WTC11 (cell line): ENCODE measurements at regions not wholly inside any gene's neighbourhood (a gene's known extent, or its start where the extent isn't known, plus 50 kb on each side); places are given as distances from the start of the nearest gene placed in this dataset.

ENCODE experiments used
- ATAC-seq: fragments of 200-7000 bp; cut with Tn5 transposase; 2 replicates; pipeline ENCODE4 v1.10.0; 2021; ENCODE audit warnings: mild to moderate bottlenecking, moderate library complexity
- CTCF ChIA-PET: fragments of 300-600 bp; sonication (Branson Sonifier 250); formaldehyde crosslinking; loops from one replicate; lab custom pipeline; 2021; ENCODE audit warnings: antibody characterized with exemption; lab: Charles Lee
- POLR2A ChIA-PET: fragments of 350-600 bp; sonication (Branson Sonifier 250); formaldehyde crosslinking; loops from one replicate; lab custom pipeline; 2021; ENCODE audit warnings: antibody characterized with exemption; lab: Charles Lee
- DNase-seq: peaks from one replicate; pipeline ENCODE4 v3.0.0; 2021; ENCODE audit warnings: low spot score
- H3K27ac Mint-ChIP-seq: 2 replicates; pipeline ENCODE4 v1.8.0; 2021; ENCODE audit warnings: mixed read lengths
- H3K27me3 Mint-ChIP-seq: 2 replicates; pipeline ENCODE4 v1.8.0; 2021; ENCODE audit warnings: low read depth, mild to moderate bottlenecking, moderate library complexity, mixed read lengths
- H3K36me3 Mint-ChIP-seq: 2 replicates; pipeline ENCODE4 v1.8.0; 2021; ENCODE audit warnings: mixed read lengths
- H3K4me1 Mint-ChIP-seq: 2 replicates; pipeline ENCODE4 v1.8.0; 2022; ENCODE audit warnings: mixed read lengths
- H3K4me3 Mint-ChIP-seq: 2 replicates; pipeline ENCODE4 v1.8.0; 2021; ENCODE audit warnings: mild to moderate bottlenecking, moderate library complexity, mixed read lengths
- H3K9me3 Mint-ChIP-seq: 2 replicates; pipeline ENCODE4 v1.8.0; 2021; ENCODE audit warnings: mixed read lengths
- ATF1 ChIP-seq: sonication (generic); formaldehyde crosslinking; IDR thresholded peaks from 2 replicates; pipeline ENCODE4 v1.8.1; 2023; ENCODE audit warnings: mild to moderate bottlenecking, moderate library complexity, missing genetic modification reagents
- FOXP1 ChIP-seq: sonication (generic); formaldehyde crosslinking; IDR thresholded peaks from 2 replicates; pipeline ENCODE4 v1.8.0; 2022; ENCODE audit warnings: missing genetic modification reagents, mild to moderate bottlenecking, moderate library complexity, borderline replicate concordance
- GRHL2 ChIP-seq: fragments of 250-450 bp; sonication (Bioruptor Pico); IDR thresholded peaks from 2 replicates; pipeline ENCODE4 v1.8.0; 2022; ENCODE audit warnings: mild to moderate bottlenecking, moderate library complexity; ENCODE audit not compliant: insufficient replicate concordance, severe bottlenecking
- NFYB ChIP-seq: sonication (generic); formaldehyde crosslinking; conservative IDR thresholded peaks from 2 replicates; pipeline ENCODE4 v1.8.0; 2022; ENCODE audit warnings: low read depth, missing genetic modification reagents
- TEAD4 ChIP-seq: sonication (generic); formaldehyde crosslinking; IDR thresholded peaks from 2 replicates; pipeline ENCODE4 v1.8.0; 2022; ENCODE audit warnings: mild to moderate bottlenecking, missing genetic modification reagents
- ZNF219 ChIP-seq: sonication (generic); formaldehyde crosslinking; IDR thresholded peaks from 2 replicates; pipeline ENCODE4 v1.8.0; 2023; ENCODE audit warnings: missing genetic modification reagents, mild to moderate bottlenecking, borderline replicate concordance
- TF ChIP-seq, protein P1 (sequence below): fragments of 250-450 bp; sonication (Bioruptor Pico); IDR thresholded peaks from 2 replicates; pipeline ENCODE4 v1.9.0; 2021; ENCODE audit warnings: mild to moderate bottlenecking
- TF ChIP-seq, protein P2 (sequence below): fragments of 250-450 bp; sonication (Bioruptor Pico); conservative IDR thresholded peaks from 2 replicates; pipeline ENCODE4 v1.9.0; 2021; ENCODE audit warnings: mild to moderate bottlenecking
- TF ChIP-seq, protein P3 (sequence below): fragments of 250-450 bp; sonication (Bioruptor Pico); IDR thresholded peaks from 2 replicates; pipeline ENCODE4 v1.8.0; 2021; ENCODE audit warnings: mild to moderate bottlenecking
- TF ChIP-seq, protein P4 (sequence below): sonication (generic); formaldehyde crosslinking; IDR thresholded peaks from 2 replicates; pipeline ENCODE4 v1.8.0; 2023; ENCODE audit warnings: missing genetic modification reagents, mild to moderate bottlenecking, borderline replicate concordance
- TF ChIP-seq, protein P5 (sequence below): sonication (generic); formaldehyde crosslinking; IDR thresholded peaks from 2 replicates; pipeline ENCODE4 v1.8.1; 2022; ENCODE audit warnings: low read depth, mild to moderate bottlenecking, moderate library complexity, missing genetic modification reagents, borderline replicate concordance
- TF ChIP-seq, protein P6 (sequence below): sonication (generic); formaldehyde crosslinking; IDR thresholded peaks from 2 replicates; pipeline ENCODE4 v1.8.0; 2022; ENCODE audit warnings: mild to moderate bottlenecking, missing genetic modification reagents
- TF ChIP-seq, protein P7 (sequence below): sonication (generic); formaldehyde crosslinking; IDR thresholded peaks from 2 replicates; pipeline ENCODE4 v1.8.1; 2023; ENCODE audit warnings: mild to moderate bottlenecking, missing genetic modification reagents

DNA sequence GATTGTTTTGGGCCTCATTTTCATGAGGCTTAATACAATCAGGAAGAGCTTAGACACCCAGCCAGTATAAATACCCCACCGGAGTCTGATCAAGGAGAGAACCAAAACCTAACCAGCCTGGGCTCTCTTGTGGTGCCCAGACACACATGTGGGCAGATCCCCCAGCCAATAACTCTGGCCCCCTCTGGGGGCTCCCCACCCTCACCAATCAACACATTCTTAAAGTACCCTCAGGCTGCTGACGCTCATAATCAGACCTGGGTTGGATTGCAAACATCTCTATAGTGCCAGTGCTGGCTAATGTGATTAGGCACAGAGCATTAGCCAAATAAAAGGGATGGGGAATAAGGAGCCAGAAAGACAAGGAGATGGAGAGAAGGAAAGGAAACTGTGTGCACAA, 329.6 kb downstream of the BCL11A start (continued):
- TF ChIP-seq, protein P1, sequence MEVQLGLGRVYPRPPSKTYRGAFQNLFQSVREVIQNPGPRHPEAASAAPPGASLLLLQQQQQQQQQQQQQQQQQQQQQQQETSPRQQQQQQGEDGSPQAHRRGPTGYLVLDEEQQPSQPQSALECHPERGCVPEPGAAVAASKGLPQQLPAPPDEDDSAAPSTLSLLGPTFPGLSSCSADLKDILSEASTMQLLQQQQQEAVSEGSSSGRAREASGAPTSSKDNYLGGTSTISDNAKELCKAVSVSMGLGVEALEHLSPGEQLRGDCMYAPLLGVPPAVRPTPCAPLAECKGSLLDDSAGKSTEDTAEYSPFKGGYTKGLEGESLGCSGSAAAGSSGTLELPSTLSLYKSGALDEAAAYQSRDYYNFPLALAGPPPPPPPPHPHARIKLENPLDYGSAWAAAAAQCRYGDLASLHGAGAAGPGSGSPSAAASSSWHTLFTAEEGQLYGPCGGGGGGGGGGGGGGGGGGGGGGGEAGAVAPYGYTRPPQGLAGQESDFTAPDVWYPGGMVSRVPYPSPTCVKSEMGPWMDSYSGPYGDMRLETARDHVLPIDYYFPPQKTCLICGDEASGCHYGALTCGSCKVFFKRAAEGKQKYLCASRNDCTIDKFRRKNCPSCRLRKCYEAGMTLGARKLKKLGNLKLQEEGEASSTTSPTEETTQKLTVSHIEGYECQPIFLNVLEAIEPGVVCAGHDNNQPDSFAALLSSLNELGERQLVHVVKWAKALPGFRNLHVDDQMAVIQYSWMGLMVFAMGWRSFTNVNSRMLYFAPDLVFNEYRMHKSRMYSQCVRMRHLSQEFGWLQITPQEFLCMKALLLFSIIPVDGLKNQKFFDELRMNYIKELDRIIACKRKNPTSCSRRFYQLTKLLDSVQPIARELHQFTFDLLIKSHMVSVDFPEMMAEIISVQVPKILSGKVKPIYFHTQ (CRISPR knock-in tag), result no peak
- TF ChIP-seq, protein P2, sequence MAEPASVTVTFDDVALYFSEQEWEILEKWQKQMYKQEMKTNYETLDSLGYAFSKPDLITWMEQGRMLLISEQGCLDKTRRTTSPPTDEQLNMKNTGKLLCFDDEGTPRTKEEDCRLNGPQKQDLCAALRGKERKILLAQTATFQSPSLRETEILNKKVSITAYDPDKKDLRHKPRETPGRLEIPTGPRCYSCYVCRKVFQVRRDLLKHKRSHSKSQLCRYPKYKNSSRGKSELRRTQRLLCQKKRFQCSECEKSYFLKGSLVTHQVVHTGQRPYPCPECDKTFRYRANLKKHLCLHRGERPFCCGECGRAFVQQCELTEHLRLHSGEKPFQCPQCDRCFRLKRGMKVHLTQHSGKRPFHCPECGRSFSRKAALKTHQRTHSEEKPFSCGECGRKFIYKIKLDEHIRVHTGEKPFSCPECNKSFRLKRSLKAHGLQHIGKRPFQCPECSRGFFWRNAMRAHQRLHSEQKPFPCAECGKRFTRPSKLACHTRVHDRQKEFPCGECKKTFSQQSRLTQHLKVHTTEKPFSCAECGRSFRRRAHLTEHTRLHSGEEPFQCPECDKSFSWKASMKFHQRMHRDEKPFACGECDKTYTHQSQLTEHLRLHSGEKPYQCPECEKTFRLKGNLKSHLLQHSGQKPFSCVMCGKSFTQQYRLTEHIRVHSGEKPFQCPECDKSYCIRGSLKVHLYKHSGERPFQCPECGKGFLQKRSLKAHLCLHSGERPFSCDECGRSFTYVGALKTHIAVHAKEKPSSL (CRISPR knock-in tag), result no peak
- TF ChIP-seq TEAD4 (CRISPR knock-in tag), result no peak
- TF ChIP-seq, protein P3, sequence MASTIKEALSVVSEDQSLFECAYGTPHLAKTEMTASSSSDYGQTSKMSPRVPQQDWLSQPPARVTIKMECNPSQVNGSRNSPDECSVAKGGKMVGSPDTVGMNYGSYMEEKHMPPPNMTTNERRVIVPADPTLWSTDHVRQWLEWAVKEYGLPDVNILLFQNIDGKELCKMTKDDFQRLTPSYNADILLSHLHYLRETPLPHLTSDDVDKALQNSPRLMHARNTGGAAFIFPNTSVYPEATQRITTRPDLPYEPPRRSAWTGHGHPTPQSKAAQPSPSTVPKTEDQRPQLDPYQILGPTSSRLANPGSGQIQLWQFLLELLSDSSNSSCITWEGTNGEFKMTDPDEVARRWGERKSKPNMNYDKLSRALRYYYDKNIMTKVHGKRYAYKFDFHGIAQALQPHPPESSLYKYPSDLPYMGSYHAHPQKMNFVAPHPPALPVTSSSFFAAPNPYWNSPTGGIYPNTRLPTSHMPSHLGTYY (CRISPR knock-in tag), result no peak
- no peak for TF ChIP-seq ATF1 (CRISPR knock-in tag)
- no peak for TF ChIP-seq ZNF219 (CRISPR knock-in tag)
- TF ChIP-seq, protein P4, sequence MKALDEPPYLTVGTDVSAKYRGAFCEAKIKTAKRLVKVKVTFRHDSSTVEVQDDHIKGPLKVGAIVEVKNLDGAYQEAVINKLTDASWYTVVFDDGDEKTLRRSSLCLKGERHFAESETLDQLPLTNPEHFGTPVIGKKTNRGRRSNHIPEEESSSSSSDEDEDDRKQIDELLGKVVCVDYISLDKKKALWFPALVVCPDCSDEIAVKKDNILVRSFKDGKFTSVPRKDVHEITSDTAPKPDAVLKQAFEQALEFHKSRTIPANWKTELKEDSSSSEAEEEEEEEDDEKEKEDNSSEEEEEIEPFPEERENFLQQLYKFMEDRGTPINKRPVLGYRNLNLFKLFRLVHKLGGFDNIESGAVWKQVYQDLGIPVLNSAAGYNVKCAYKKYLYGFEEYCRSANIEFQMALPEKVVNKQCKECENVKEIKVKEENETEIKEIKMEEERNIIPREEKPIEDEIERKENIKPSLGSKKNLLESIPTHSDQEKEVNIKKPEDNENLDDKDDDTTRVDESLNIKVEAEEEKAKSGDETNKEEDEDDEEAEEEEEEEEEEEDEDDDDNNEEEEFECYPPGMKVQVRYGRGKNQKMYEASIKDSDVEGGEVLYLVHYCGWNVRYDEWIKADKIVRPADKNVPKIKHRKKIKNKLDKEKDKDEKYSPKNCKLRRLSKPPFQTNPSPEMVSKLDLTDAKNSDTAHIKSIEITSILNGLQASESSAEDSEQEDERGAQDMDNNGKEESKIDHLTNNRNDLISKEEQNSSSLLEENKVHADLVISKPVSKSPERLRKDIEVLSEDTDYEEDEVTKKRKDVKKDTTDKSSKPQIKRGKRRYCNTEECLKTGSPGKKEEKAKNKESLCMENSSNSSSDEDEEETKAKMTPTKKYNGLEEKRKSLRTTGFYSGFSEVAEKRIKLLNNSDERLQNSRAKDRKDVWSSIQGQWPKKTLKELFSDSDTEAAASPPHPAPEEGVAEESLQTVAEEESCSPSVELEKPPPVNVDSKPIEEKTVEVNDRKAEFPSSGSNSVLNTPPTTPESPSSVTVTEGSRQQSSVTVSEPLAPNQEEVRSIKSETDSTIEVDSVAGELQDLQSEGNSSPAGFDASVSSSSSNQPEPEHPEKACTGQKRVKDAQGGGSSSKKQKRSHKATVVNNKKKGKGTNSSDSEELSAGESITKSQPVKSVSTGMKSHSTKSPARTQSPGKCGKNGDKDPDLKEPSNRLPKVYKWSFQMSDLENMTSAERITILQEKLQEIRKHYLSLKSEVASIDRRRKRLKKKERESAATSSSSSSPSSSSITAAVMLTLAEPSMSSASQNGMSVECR (CRISPR knock-in tag), result no peak
- TF ChIP-seq, protein P5, sequence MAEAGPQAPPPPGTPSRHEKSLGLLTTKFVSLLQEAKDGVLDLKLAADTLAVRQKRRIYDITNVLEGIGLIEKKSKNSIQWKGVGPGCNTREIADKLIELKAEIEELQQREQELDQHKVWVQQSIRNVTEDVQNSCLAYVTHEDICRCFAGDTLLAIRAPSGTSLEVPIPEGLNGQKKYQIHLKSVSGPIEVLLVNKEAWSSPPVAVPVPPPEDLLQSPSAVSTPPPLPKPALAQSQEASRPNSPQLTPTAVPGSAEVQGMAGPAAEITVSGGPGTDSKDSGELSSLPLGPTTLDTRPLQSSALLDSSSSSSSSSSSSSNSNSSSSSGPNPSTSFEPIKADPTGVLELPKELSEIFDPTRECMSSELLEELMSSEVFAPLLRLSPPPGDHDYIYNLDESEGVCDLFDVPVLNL, result no peak
- TF ChIP-seq, protein P6, sequence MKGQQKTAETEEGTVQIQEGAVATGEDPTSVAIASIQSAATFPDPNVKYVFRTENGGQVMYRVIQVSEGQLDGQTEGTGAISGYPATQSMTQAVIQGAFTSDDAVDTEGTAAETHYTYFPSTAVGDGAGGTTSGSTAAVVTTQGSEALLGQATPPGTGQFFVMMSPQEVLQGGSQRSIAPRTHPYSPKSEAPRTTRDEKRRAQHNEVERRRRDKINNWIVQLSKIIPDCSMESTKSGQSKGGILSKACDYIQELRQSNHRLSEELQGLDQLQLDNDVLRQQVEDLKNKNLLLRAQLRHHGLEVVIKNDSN (CRISPR knock-in tag), result no peak
- no peak for TF ChIP-seq FOXP1 (CRISPR knock-in tag)
- no peak for TF ChIP-seq NFYB (CRISPR knock-in tag)
- TF ChIP-seq, all 79 proteins: peak for 0

DNA sequence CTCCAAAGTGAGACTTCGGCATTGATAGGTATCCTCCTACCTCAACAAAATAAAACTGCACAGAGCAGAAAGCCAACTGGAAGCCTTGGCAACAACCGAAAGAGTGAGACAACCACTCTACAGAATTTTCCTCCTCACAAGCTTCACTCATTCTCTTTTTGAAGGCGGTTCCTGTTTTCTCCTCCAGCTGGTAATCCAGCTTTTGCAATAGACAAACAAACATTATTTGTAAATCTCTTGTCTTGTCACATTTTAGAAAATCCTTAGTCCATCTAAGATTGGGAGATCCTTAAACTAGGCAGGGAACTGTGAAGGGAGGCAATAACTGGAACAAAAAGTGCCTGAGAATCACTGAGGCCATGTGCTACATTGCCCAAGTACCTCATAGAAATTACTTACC, 332.4 kb downstream of the BCL11A start:
- Mint-ChIP-seq H3K4me1 (peaks cover 5% of the 10 kb centered on the region), H3K4me3 (no peak overlapping the region), H3K27me3 (no peaks in the 10 kb centered on the region; the same call in 1 of the 2 replicates), H3K36me3 (no peaks in the 10 kb centered on the region)
- DNase-seq (no peak), ATAC-seq (no peak)
- POLR2A ChIA-PET, result no interaction called here
- TF ChIP-seq, protein P7, sequence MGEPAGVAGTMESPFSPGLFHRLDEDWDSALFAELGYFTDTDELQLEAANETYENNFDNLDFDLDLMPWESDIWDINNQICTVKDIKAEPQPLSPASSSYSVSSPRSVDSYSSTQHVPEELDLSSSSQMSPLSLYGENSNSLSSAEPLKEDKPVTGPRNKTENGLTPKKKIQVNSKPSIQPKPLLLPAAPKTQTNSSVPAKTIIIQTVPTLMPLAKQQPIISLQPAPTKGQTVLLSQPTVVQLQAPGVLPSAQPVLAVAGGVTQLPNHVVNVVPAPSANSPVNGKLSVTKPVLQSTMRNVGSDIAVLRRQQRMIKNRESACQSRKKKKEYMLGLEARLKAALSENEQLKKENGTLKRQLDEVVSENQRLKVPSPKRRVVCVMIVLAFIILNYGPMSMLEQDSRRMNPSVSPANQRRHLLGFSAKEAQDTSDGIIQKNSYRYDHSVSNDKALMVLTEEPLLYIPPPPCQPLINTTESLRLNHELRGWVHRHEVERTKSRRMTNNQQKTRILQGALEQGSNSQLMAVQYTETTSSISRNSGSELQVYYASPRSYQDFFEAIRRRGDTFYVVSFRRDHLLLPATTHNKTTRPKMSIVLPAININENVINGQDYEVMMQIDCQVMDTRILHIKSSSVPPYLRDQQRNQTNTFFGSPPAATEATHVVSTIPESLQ (CRISPR knock-in tag), result no peak
- TF ChIP-seq FOXP1 (CRISPR knock-in tag) (no peak), GRHL2 (CRISPR knock-in tag) (no peak)
- TF ChIP-seq, all 79 proteins: peak for 0
- H3K9me3 Mint-ChIP-seq, result no peaks in the 10 kb centered on the region
- H3K27ac Mint-ChIP-seq, result no peak overlapping the region
- CTCF ChIA-PET, result no interaction called here
